ENCODE measurements at regions not wholly inside any gene's neighbourhood (a gene's known extent, or its start where the extent isn't known, plus 50 kb on each side); places are given as distances from the start of the nearest gene placed in this dataset.

DNA sequence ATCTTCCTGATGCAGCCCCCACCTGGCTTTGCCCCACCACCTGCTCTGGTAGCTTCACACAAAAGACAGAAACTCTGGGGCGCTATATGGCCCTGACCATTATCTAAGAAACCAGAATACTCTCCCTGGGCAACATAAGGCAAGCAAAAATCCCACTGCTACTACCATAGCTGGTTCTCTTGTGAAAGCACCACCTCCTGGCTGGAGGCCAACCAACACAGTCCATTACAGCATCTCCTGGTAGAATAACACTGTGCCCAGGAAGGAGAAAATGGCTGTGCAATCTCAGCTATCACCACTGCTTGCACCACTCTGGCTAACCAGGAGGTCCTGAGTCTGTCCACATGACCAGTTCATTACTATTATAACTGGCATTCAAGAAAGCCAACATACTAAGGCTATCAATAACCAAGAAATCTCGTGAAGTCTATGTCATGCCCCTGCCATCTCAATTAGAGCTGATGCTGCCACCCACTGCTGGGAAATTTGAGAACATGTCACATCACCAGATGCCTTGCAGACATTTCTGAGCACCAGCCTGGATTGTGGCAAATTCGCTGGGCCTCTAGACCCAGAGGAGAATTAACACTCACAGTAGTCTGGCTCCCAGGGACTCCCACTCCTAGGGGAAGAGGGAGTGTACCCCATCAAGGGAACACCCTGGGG is 1114.8 kb downstream of the ROBO2 start:
- Histone ChIP-seq H3K9me3 (no peaks in the 10 kb centered on the region), H3K27ac (no peak overlapping the region), H3K27me3 (no peaks in the 10 kb centered on the region), H3K4me1 (no peaks in the 10 kb centered on the region), H3K36me3 (no peaks in the 10 kb centered on the region), H3K4me3 (no peak overlapping the region)
- no peak for DNase-seq (ENCODE audit: low spot score in 2 of 2)
- intact Hi-C loops (cut with DNase I), result no loop called here
- TF ChIP-seq, protein P1, sequence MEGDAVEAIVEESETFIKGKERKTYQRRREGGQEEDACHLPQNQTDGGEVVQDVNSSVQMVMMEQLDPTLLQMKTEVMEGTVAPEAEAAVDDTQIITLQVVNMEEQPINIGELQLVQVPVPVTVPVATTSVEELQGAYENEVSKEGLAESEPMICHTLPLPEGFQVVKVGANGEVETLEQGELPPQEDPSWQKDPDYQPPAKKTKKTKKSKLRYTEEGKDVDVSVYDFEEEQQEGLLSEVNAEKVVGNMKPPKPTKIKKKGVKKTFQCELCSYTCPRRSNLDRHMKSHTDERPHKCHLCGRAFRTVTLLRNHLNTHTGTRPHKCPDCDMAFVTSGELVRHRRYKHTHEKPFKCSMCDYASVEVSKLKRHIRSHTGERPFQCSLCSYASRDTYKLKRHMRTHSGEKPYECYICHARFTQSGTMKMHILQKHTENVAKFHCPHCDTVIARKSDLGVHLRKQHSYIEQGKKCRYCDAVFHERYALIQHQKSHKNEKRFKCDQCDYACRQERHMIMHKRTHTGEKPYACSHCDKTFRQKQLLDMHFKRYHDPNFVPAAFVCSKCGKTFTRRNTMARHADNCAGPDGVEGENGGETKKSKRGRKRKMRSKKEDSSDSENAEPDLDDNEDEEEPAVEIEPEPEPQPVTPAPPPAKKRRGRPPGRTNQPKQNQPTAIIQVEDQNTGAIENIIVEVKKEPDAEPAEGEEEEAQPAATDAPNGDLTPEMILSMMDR (IDR thresholded peaks at IDR 0.05), result no peak

DNA sequence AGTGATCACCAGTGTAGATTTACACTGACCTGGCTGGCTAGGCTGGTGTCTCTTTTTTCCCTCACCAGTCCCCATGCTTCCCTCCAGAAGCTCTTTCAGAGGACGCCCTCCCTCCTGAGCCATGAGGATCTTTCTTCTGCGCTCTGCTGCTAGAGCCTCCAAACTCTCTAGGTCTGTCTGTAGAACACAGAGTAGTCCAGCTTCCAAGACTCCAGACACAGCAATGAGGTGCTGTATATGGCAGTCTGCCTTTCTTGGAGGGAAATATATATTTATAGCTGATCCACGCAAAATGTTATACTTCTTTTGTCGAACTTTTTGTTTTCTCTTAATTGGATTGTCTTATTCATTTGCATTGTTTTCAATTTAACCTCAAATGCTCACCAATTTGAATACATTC is 1121.8 kb downstream of the ROBO2 start:
- H3K27ac ChIP-seq, result no peak overlapping the region
- H3K9me3 ChIP-seq, result no peaks in the 10 kb centered on the region
- no peaks in the 10 kb centered on the region for H3K36me3 ChIP-seq
- H3K4me3 ChIP-seq, result no peak overlapping the region
- no peak for DNase-seq (ENCODE audit: low spot score in 2 of 2)
- intact Hi-C loops (cut with DNase I), result no loop called here
- TF ChIP-seq, protein P1 (IDR thresholded peaks at IDR 0.05), result no peak
- H3K27me3 ChIP-seq, result no peaks in the 10 kb centered on the region
- no peaks in the 10 kb centered on the region for H3K4me1 ChIP-seq

DNA sequence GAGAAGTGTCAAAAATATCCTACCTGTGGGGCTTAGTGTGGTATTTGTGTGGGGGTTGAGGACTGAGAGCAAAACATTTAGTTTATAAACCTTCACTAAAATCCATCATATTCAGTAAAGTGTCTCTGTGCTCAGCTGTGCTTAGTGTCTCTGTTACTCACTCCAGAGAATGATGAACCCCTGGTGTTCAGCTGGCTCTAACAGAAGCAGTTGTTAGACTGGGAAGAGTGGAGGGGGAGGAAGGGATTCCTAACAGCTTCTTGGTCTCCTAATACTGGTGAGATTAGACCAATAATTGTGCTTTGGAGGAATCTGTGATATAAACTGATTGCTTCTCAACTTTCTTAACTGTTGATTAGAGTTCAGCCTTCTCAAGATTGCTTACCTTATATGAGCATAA is 1123.5 kb downstream of the ROBO2 start:
- no peaks in the 10 kb centered on the region for H3K27me3 ChIP-seq
- no peaks in the 10 kb centered on the region for H3K4me1 ChIP-seq
- no peak overlapping the region for H3K27ac ChIP-seq
- no peaks in the 10 kb centered on the region for H3K9me3 ChIP-seq
- intact Hi-C loops (cut with DNase I), result no loop called here
- H3K4me3 ChIP-seq, result no peak overlapping the region
- no peaks in the 10 kb centered on the region for H3K36me3 ChIP-seq
- TF ChIP-seq, protein P1 (IDR thresholded peaks at IDR 0.05), result no peak
- DNase-seq (ENCODE audit: low spot score in 2 of 2), result no peak

DNA sequence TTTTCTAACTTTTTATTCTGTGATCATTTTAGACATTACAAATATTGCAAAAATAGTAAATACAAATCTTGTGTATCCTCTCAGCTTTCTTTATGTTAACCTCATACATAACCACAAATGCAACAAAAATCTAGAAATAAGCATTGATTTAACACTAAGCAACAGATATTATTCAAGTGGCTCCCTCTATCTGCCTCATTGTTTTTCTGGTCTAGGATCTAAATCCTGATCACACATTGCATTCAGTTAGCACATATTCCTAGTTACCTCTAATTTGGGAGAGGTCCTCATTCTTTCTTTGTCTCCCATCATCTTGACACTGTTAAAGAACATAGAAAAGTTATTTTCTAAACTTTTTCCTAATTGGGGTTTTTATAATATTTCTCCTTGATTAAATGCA is 1126.0 kb downstream of the ROBO2 start:
- Histone ChIP-seq H3K27ac (no peak overlapping the region), H3K4me1 (no peaks in the 10 kb centered on the region), H3K9me3 (no peaks in the 10 kb centered on the region), H3K36me3 (no peaks in the 10 kb centered on the region), H3K27me3 (no peaks in the 10 kb centered on the region), H3K4me3 (no peak overlapping the region)
- TF ChIP-seq, protein P1 (IDR thresholded peaks at IDR 0.05), result peak in 1 of 3 experiments; percentile 10
- intact Hi-C loops (cut with DNase I), result no loop called here
- DNase-seq (ENCODE audit: low spot score in 2 of 2), result no peak

DNA sequence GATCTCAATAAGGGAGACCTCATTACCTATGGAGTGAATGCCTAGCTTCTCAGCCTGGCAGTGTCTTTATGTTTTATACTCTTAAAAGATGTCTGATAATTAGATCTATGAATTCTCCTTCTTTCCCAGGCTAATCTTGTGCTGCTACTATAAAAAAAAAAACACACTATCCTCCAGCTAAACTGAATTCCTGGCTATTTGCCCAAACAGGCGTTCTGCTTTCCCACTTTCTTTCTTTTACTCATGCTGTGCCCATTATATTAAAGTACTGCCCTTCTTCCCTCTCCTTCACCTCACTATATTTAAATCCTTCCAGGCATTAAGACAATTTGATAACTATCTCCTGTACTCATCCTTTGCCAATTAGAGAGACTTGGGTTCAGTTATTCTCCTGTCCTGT is 1134.9 kb downstream of the ROBO2 start:
- H3K27ac ChIP-seq, result no peak overlapping the region
- intact Hi-C loops (cut with DNase I), result no loop called here
- TF ChIP-seq, protein P1 (IDR thresholded peaks at IDR 0.05), result no peak
- no peaks in the 10 kb centered on the region for H3K4me1 ChIP-seq
- no peaks in the 10 kb centered on the region for H3K36me3 ChIP-seq
- no peak for DNase-seq (ENCODE audit: low spot score in 2 of 2)
- no peaks in the 10 kb centered on the region for H3K9me3 ChIP-seq
- no peaks in the 10 kb centered on the region for H3K27me3 ChIP-seq
- H3K4me3 ChIP-seq, result no peak overlapping the region

DNA sequence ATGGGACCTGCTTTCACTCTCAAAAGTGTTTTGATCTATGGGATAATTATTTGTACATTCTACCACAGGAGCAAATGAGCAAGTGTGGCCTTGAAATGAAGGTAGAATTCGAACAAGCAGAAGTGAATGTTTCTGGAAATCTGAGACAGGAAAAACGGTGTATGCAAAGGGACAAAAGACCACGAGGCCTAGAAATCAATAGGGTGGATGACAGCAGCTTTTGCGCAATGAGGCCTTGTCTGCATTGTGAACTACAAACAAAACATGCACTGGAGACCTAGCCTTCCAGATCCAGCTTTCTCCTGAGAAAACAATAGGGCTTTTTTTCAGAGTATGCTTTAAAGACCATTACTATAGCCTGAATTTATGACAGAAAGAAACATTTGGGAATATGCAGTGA is 1137.0 kb downstream of the ROBO2 start:
- intact Hi-C loops (cut with DNase I), result no loop called here
- Histone ChIP-seq H3K27ac (no peak overlapping the region), H3K4me1 (no peaks in the 10 kb centered on the region), H3K4me3 (no peak overlapping the region), H3K9me3 (no peaks in the 10 kb centered on the region), H3K36me3 (no peaks in the 10 kb centered on the region), H3K27me3 (no peaks in the 10 kb centered on the region)
- DNase-seq (ENCODE audit: low spot score in 2 of 2), result no peak
- TF ChIP-seq, protein P1 (IDR thresholded peaks at IDR 0.05), result no peak
